ENCODE measurements at regions not wholly inside any gene's neighbourhood (a gene's known extent, or its start where the extent isn't known, plus 50 kb on each side); places are given as distances from the start of the nearest gene placed in this dataset.

DNA sequence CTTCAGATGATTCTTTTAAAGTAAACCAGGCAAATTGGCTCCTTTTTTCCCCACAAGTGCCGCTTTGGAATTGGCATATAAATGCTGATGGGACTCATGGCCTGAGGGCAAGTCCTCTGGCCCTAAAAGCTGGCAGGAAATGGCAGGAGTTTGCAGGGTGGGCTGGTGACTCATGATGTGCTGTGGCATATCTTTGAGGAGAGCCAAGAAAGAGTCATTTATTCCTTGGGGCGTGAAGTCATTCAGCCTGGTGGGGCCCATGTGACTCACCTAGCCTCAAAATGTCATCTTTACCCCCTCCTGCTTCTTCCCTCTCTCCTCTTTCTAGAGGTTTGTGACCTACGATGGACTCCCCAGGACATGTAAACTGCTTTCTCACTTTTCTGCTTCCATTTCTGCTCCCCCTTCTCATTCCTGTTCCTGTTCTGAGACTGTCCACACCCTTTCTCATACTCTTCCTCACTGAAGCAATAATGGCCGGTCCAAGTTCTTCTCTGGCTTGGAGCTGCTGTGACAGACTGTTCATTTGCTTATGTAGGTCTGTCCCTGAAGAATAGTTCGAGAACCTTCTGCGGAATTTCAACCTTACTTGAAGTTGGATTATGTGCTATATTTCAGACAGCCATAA is 326.1 kb downstream of the SATB1 start:
- no peaks in the 10 kb centered on the region for H3K27me3 ChIP-seq (ENCODE audit: control insufficient read depth, insufficient read depth, low read length)
- peak; percentile 69 for DNase-seq (ENCODE audit: low read depth)
- CTCF ChIA-PET = interaction anchor here (1.5 kb wide), 1 partner anchor 12 kb away, joined by 4 read pairs; no protein-coding TSS in a partner anchor
- no peak overlapping the region for H3K4me3 ChIP-seq (ENCODE audit: low read depth, low read length)
- TF ChIP-seq, protein P1, sequence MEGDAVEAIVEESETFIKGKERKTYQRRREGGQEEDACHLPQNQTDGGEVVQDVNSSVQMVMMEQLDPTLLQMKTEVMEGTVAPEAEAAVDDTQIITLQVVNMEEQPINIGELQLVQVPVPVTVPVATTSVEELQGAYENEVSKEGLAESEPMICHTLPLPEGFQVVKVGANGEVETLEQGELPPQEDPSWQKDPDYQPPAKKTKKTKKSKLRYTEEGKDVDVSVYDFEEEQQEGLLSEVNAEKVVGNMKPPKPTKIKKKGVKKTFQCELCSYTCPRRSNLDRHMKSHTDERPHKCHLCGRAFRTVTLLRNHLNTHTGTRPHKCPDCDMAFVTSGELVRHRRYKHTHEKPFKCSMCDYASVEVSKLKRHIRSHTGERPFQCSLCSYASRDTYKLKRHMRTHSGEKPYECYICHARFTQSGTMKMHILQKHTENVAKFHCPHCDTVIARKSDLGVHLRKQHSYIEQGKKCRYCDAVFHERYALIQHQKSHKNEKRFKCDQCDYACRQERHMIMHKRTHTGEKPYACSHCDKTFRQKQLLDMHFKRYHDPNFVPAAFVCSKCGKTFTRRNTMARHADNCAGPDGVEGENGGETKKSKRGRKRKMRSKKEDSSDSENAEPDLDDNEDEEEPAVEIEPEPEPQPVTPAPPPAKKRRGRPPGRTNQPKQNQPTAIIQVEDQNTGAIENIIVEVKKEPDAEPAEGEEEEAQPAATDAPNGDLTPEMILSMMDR (IDR thresholded peaks at IDR 0.05; ENCODE audit: insufficient read depth, low read depth, low read length) = no peak
- POLR2A ChIA-PET = no interaction called here
- no peaks in the 10 kb centered on the region for H3K36me3 ChIP-seq (ENCODE audit: control insufficient read depth, insufficient read depth, low read length)

DNA sequence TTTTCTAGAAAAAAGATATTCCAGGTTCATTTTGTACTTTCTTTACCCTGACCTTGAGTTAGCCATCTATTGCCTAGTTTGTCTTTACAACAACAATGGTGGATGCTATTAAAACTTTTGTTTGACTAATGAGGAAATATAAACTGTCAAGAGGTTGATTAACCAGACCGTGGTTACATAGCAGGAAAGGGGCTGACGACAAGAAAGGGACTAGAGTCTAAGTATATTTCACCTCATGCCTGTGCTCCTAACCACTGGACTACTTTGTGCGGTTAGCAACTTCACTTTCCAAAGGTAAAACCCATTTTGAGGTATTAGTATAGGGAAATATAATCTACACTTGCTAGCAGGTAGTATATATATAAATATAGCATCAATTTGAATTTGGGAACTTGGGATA is 327.1 kb downstream of the SATB1 start:
- ChIA-PET POLR2A (no interaction called here), CTCF (no interaction called here)
- DNase-seq (ENCODE audit: low read depth) = no peak
- Histone ChIP-seq H3K4me3 (ENCODE audit: low read depth, low read length) (no peak overlapping the region), H3K27me3 (ENCODE audit: control insufficient read depth, insufficient read depth, low read length) (no peaks in the 10 kb centered on the region), H3K36me3 (ENCODE audit: control insufficient read depth, insufficient read depth, low read length) (no peaks in the 10 kb centered on the region)
- TF ChIP-seq, protein P1 (IDR thresholded peaks at IDR 0.05; ENCODE audit: insufficient read depth, low read depth, low read length) = no peak

DNA sequence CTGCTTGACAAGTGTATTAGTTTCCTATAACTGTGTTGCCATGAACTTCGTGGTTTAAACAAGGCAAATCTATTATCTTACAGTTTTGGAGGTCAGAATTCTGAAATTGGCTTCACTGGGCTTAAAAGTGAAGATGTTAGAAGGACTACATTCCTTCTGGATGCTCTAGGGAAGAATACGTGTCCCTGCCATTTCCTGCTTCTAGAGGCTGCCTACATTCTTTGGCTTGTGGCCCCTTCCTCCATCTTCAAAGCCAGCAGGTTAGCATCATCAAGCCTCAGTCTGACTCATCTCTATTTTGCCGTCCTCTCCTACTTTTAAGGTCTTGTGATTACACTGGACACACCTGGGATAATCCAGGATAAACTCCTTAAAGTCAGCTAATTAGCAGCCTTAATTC is 327.7 kb downstream of the SATB1 start:
- TF ChIP-seq, protein P1 (IDR thresholded peaks at IDR 0.05; ENCODE audit: insufficient read depth, low read depth, low read length) = no peak
- Histone ChIP-seq H3K4me3 (ENCODE audit: low read depth, low read length) (no peak overlapping the region), H3K36me3 (ENCODE audit: control insufficient read depth, insufficient read depth, low read length) (no peaks in the 10 kb centered on the region), H3K27me3 (ENCODE audit: control insufficient read depth, insufficient read depth, low read length) (no peaks in the 10 kb centered on the region)
- CTCF ChIA-PET = no interaction called here
- DNase-seq (ENCODE audit: low read depth) = no peak
- POLR2A ChIA-PET = no interaction called here

DNA sequence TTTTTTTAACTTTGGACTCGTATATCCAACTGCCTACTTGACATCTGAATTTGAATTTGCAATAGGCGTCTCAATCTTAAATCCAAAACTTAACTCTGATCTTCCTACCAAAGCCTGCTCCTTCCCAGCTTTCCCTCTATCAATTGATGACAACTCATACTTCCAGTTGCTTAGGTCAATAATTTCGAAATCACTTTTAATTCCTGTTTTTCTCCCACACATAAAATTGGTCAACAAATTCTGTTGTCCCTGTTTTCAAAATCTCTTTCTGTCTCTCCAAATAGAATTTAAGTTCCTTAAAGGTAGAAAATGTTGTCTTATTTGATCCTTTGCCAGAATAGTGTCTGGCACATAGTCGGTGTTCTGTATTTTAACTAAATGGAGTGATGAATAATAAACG is 332.4 kb downstream of the SATB1 start:
- CTCF ChIA-PET = interaction anchor here (0.6 kb wide), 1 partner anchor 1677 kb away, joined by 4 read pairs; no protein-coding TSS in a partner anchor

GRCh38 chr3:18090377-18090776 is 334.8 kb downstream of the SATB1 start:
- H3K4me3 ChIP-seq (ENCODE audit: low read depth, low read length) = no peak overlapping the region
- CTCF ChIA-PET = interaction anchor here (0.5 to 0.6 kb wide), 2 partner anchors 61 to 99 kb away, joined by 3 read pairs; no protein-coding TSS in a partner anchor
- TF ChIP-seq, protein P1 (IDR thresholded peaks at IDR 0.05; ENCODE audit: insufficient read depth, low read depth, low read length) = no peak
- no peak for DNase-seq (ENCODE audit: low read depth)
- H3K27me3 ChIP-seq (ENCODE audit: control insufficient read depth, insufficient read depth, low read length) = no peaks in the 10 kb centered on the region; the same call in 1 of the 2 replicates
- no peaks in the 10 kb centered on the region for H3K36me3 ChIP-seq (ENCODE audit: control insufficient read depth, insufficient read depth, low read length)
- POLR2A ChIA-PET = no interaction called here

More for the DNA sequence above, 332.4 kb downstream of the SATB1 start:
- Histone ChIP-seq H3K4me3 (ENCODE audit: low read depth, low read length) (no peak overlapping the region), H3K36me3 (ENCODE audit: control insufficient read depth, insufficient read depth, low read length) (no peaks in the 10 kb centered on the region), H3K27me3 (ENCODE audit: control insufficient read depth, insufficient read depth, low read length) (no peaks in the 10 kb centered on the region)
- TF ChIP-seq, protein P1 (IDR thresholded peaks at IDR 0.05; ENCODE audit: insufficient read depth, low read depth, low read length) = no peak
- no peak for DNase-seq (ENCODE audit: low read depth)
- POLR2A ChIA-PET = no interaction called here

All from BJ (cell line).